Ishikawa (cell line): ENCODE measurements at regions not wholly inside any gene's neighbourhood (a gene's known extent, or its start where the extent isn't known, plus 50 kb on each side); places are given as distances from the start of the nearest gene placed in this dataset.

Source experiments
- CREB1 ChIP-seq: IDR thresholded peaks from 2 replicates; pipeline ENCODE4 v1.6.1; 2012; ENCODE audit warnings: low read depth
- EP300 ChIP-seq: IDR thresholded peaks from 2 replicates; pipeline ENCODE4 v1.6.1; 2012; ENCODE audit warnings: borderline replicate concordance
- TF ChIP-seq, protein P1 (sequence below): IDR thresholded peaks from 2 replicates; pipeline ENCODE4 v1.6.1; 2012; ENCODE audit warnings: low read depth, mild to moderate bottlenecking

DNA sequence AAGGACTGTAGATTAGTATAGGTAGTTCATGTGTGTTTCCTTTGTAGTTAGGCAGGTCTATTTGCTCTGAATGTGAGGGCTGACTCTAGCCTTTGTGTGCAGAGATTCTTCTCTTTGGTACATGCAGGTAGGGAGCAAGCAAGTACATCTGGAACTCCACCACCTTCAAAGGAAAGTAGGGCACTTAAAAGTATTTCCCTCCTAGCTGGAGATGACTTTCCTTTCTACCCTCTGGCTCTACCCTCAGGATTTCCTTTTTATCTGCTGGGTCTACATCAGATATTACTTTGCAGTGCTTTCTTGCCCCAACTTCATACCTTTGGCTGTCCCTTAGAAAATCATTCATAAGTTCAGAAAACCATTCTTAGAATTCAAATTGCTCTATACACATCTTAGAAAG, 91.7 kb upstream of the HIVEP3 start:
- TF ChIP-seq, protein P1, sequence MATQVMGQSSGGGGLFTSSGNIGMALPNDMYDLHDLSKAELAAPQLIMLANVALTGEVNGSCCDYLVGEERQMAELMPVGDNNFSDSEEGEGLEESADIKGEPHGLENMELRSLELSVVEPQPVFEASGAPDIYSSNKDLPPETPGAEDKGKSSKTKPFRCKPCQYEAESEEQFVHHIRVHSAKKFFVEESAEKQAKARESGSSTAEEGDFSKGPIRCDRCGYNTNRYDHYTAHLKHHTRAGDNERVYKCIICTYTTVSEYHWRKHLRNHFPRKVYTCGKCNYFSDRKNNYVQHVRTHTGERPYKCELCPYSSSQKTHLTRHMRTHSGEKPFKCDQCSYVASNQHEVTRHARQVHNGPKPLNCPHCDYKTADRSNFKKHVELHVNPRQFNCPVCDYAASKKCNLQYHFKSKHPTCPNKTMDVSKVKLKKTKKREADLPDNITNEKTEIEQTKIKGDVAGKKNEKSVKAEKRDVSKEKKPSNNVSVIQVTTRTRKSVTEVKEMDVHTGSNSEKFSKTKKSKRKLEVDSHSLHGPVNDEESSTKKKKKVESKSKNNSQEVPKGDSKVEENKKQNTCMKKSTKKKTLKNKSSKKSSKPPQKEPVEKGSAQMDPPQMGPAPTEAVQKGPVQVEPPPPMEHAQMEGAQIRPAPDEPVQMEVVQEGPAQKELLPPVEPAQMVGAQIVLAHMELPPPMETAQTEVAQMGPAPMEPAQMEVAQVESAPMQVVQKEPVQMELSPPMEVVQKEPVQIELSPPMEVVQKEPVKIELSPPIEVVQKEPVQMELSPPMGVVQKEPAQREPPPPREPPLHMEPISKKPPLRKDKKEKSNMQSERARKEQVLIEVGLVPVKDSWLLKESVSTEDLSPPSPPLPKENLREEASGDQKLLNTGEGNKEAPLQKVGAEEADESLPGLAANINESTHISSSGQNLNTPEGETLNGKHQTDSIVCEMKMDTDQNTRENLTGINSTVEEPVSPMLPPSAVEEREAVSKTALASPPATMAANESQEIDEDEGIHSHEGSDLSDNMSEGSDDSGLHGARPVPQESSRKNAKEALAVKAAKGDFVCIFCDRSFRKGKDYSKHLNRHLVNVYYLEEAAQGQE = no peak
- TF ChIP-seq EP300 (no peak), CREB1 (no peak)
